Astrocyte (in vitro differentiated cells and primary cell): ENCODE measurements at regions not wholly inside any gene's neighbourhood (a gene's known extent, or its start where the extent isn't known, plus 50 kb on each side); places are given as distances from the start of the nearest gene placed in this dataset.

Experiments used
- DNase-seq: peaks from one replicate; pipeline ENCODE4 v3.0.0-alpha.2; 2010; ENCODE audit warnings: low read depth
- FAIRE-seq: peaks from 2 replicates; lab custom pipeline; 2011; peaks lifted over from hg19 to GRCh38; lab: Jason Lieb, UNC
- H2AFZ ChIP-seq: 2 replicates; pipeline ENCODE4 v1.6.0; 2012; ENCODE audit warnings: low read depth, low read length, inconsistent platforms
- H3K27ac ChIP-seq: 2 replicates; pipeline ENCODE4 v1.5.1; 2011; ENCODE audit warnings: low read depth, low read length, inconsistent platforms
- H3K27me3 ChIP-seq: 2 replicates; pipeline ENCODE4 v1.6.0; 2011; ENCODE audit warnings: low read length, inconsistent platforms; ENCODE audit not compliant: insufficient read depth
- H3K36me3 ChIP-seq: 2 replicates; pipeline ENCODE4 v1.5.1; 2011; ENCODE audit warnings: low read length, inconsistent platforms; ENCODE audit not compliant: insufficient read depth
- H3K4me1 ChIP-seq: 2 replicates; pipeline ENCODE4 v1.5.1; 2011; ENCODE audit warnings: low read length, inconsistent platforms; ENCODE audit not compliant: insufficient read depth
- H3K4me2 ChIP-seq: 2 replicates; pipeline ENCODE4 v1.6.0; 2012; ENCODE audit warnings: low read length, inconsistent platforms
- H3K4me3 ChIP-seq: 2 replicates; pipeline ENCODE4 v1.5.1; 2011; ENCODE audit warnings: low read depth, mild to moderate bottlenecking, low read length, inconsistent platforms; ENCODE audit not compliant: insufficient read depth
- H3K79me2 ChIP-seq: 2 replicates; pipeline ENCODE4 v1.6.0; 2012; ENCODE audit warnings: mild to moderate bottlenecking, low read length, inconsistent platforms; ENCODE audit not compliant: insufficient read depth
- H3K9ac ChIP-seq: 2 replicates; pipeline ENCODE4 v1.6.0; 2012; ENCODE audit warnings: mild to moderate bottlenecking, low read length, inconsistent platforms
- H3K9me3 ChIP-seq: 2 replicates; pipeline ENCODE4 v1.5.1; 2012; ENCODE audit warnings: low read depth, mild to moderate bottlenecking, low read length, inconsistent platforms; ENCODE audit not compliant: insufficient read depth
- H4K20me1 ChIP-seq: 2 replicates; pipeline ENCODE4 v1.6.0; 2012; ENCODE audit warnings: low read length, inconsistent platforms; ENCODE audit not compliant: insufficient read depth
- H3K27ac Mint-ChIP-seq: one replicate; pipeline ENCODE4 v1.8.0; 2021; ENCODE audit warnings: mild to moderate bottlenecking, mixed read lengths; ENCODE audit not compliant: unreplicated experiment
- H3K27me3 Mint-ChIP-seq: one replicate; pipeline ENCODE4 v1.8.0; 2021; ENCODE audit warnings: low read depth, mixed read lengths; ENCODE audit not compliant: unreplicated experiment
- H3K36me3 Mint-ChIP-seq: one replicate; pipeline ENCODE4 v1.8.0; 2021; ENCODE audit warnings: low read depth, mixed read lengths; ENCODE audit not compliant: unreplicated experiment
- H3K4me1 Mint-ChIP-seq: one replicate; pipeline ENCODE4 v1.8.0; 2021; ENCODE audit warnings: low read depth, mixed read lengths; ENCODE audit not compliant: unreplicated experiment
- H3K4me3 Mint-ChIP-seq: one replicate; pipeline ENCODE4 v1.8.0; 2021; ENCODE audit warnings: mild to moderate bottlenecking, moderate library complexity, mixed read lengths; ENCODE audit not compliant: unreplicated experiment
- H3K9me3 Mint-ChIP-seq: one replicate; pipeline ENCODE4 v1.8.0; 2021; ENCODE audit warnings: mild to moderate bottlenecking, mixed read lengths; ENCODE audit not compliant: unreplicated experiment
- CTCF ChIP-seq: IDR thresholded peaks from 2 replicates; pipeline ENCODE4 v1.5.1; 2011; ENCODE audit warnings: low read depth, mild to moderate bottlenecking, inconsistent platforms, low read length, moderate library complexity; ENCODE audit not compliant: insufficient read depth
- EZH2 ChIP-seq: IDR thresholded peaks from 2 replicates; pipeline ENCODE4 v1.6.1; 2012; ENCODE audit warnings: mild to moderate bottlenecking, low read length, inconsistent platforms; ENCODE audit not compliant: insufficient read depth

- Mint-ChIP-seq H3K9me3 (no peaks in the 10 kb centered on the region), H3K4me1 (no peaks in the 10 kb centered on the region)
- no peak for FAIRE-seq
These were observed 1338.9 kb downstream of the MAT2B start for GRCh38 chr5:164844348-164844747.

GRCh38 chr5:164860896-164861295, 1355.5 kb downstream of the MAT2B start:
- Histone ChIP-seq H3K4me2 (no peak overlapping the region), H3K4me1 (no peaks in the 10 kb centered on the region), H4K20me1 (no peaks in the 10 kb centered on the region), H3K9ac (no peak overlapping the region), H3K79me2 (no peaks in the 10 kb centered on the region), H3K4me3 (no peak overlapping the region), H3K9me3 (no peaks in the 10 kb centered on the region), H3K27ac (no peak overlapping the region), H2AFZ (no peak overlapping the region), H3K36me3 (no peaks in the 10 kb centered on the region), H3K27me3 (no peaks in the 10 kb centered on the region)
- Mint-ChIP-seq H3K9me3 (no peaks in the 10 kb centered on the region), H3K4me1 (no peaks in the 10 kb centered on the region), H3K4me3 (no peak overlapping the region), H3K27ac (no peak overlapping the region), H3K36me3 (no peaks in the 10 kb centered on the region), H3K27me3 (no peaks in the 10 kb centered on the region)
- TF ChIP-seq CTCF (no peak), EZH2 (no peak)
- DNase-seq (no peak), FAIRE-seq (no peak)

More at GRCh38 chr5:164844348-164844747, 1338.9 kb downstream of the MAT2B start:
- Histone ChIP-seq H3K4me3 (no peak overlapping the region), H3K4me1 (no peaks in the 10 kb centered on the region), H3K27ac (no peak overlapping the region), H3K79me2 (no peaks in the 10 kb centered on the region), H4K20me1 (no peaks in the 10 kb centered on the region), H3K36me3 (no peaks in the 10 kb centered on the region), H2AFZ (no peak overlapping the region), H3K4me2 (no peak overlapping the region), H3K27me3 (no peaks in the 10 kb centered on the region), H3K9me3 (no peaks in the 10 kb centered on the region), H3K9ac (no peak overlapping the region)
- Mint-ChIP-seq H3K36me3 (no peaks in the 10 kb centered on the region), H3K4me3 (no peak overlapping the region), H3K27ac (no peak overlapping the region), H3K27me3 (no peaks in the 10 kb centered on the region)
- no peak for DNase-seq
- no peak for TF ChIP-seq CTCF
- no peak for TF ChIP-seq EZH2

GRCh38 chr5:164861610-164862009, 1356.2 kb downstream of the MAT2B start:
- DNase-seq (no peak), FAIRE-seq (no peak)
- H3K4me1 ChIP-seq = no peaks in the 10 kb centered on the region
- no peaks in the 10 kb centered on the region for H3K9me3 ChIP-seq
- Mint-ChIP-seq H3K27me3 (no peaks in the 10 kb centered on the region), H3K4me1 (no peaks in the 10 kb centered on the region), H3K9me3 (no peaks in the 10 kb centered on the region), H3K36me3 (no peaks in the 10 kb centered on the region), H3K4me3 (no peak overlapping the region), H3K27ac (no peak overlapping the region)
- H4K20me1 ChIP-seq = no peaks in the 10 kb centered on the region
- no peak overlapping the region for H3K27ac ChIP-seq
- H3K79me2 ChIP-seq = no peaks in the 10 kb centered on the region
- TF ChIP-seq EZH2 = no peak
- H2AFZ ChIP-seq = no peak overlapping the region
- no peak overlapping the region for H3K9ac ChIP-seq
- H3K4me3 ChIP-seq = no peak overlapping the region
- no peaks in the 10 kb centered on the region for H3K36me3 ChIP-seq
- H3K4me2 ChIP-seq = no peak overlapping the region
- H3K27me3 ChIP-seq = no peaks in the 10 kb centered on the region
